NCI-H128 (cell line): ENCODE measurements at regions not wholly inside any gene's neighbourhood (a gene's known extent, or its start where the extent isn't known, plus 50 kb on each side); places are given as distances from the start of the nearest gene placed in this dataset.

Experiments
- DNase-seq: peaks from one replicate; lab custom pipeline; 2025; ENCODE audit not compliant: unreplicated experiment; lab: John Stamatoyannopoulos, UW

DNA sequence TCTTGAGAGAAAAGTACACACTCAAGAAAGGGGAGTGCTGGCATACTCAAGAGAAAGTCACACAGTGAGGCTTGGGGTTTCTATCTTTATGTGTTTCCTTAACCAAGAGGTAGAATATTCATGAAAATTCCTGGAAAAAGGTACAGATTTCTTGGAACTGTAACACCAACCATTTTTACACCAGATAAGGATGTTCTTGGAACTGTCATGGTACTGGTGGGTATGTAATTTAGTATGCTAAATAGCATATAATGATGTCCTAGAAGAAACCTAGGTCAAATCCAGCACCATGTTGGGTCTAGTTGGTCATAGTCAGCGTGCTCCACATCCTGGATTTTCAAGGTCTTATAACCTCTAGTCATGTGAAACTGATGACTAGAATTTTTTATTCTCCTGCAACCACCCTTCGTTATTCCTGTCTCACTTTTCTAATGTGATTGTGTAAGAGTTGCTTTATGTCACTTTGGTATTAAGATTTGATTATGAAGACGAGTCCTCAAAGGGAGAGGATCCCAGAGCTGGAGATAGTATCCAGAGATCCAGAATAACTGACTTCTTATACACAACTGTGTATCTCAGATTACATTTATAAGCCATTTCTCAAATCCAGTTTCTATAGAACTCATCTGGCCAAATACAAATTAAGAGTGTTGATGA, 510.1 kb downstream of the TMTC2 start:
- DNase-seq = no peak

DNA sequence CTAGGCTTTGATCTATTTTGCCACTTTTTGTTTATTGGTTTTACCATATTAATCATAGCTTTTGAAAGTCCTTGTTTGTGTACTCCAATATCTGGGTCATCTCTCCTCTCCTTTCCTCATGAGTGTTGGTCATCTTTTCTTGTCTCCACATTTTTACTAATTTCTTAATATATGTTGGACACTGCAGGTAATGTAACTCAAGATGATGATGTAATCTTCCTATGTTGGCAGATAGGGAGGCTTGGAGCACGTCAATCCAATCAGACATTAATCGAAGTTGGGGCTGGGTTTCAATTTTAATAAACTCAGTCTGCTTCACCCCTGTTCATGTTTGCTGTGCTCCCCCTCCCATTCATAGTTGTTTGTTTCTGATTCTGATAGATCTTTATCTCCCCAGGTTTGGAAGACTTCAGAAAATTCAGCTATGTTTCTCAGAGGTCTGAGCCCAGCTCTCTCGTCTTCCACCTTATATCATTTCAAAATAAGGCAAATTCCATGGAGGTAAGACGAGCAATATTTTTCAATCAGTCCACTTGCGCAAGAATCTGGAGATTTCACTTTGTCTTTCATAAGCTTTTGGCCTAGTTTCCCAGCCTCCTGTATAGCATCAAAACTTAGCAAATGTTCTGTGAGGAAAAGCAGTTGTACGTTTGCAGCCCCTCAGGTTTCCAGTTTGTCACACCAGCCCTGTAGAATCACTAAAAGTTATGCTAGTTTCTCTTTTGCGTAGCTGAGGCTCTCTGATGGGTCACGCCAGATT, 504.1 kb downstream of the TMTC2 start:
- DNase-seq = no peak

DNA sequence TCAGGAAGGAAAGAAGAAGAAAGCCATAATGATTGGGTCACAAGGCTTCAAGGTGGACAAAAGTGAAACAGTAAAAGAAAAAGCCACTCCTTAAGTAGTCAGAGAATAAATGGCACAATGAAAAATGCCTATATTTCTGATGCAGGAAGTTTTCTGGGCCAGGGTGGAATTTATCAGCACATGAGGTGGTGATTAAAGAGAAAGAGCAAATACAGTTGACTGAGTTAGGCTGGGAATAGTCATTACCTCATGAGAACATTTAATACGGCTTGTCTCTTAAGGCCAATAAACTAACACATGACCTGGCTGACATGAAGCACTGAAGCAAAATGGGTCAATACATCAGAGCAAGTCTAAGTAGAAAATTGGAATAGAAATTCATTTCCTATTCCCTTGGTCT, 499.7 kb downstream of the TMTC2 start:
- DNase-seq = no peak

DNA sequence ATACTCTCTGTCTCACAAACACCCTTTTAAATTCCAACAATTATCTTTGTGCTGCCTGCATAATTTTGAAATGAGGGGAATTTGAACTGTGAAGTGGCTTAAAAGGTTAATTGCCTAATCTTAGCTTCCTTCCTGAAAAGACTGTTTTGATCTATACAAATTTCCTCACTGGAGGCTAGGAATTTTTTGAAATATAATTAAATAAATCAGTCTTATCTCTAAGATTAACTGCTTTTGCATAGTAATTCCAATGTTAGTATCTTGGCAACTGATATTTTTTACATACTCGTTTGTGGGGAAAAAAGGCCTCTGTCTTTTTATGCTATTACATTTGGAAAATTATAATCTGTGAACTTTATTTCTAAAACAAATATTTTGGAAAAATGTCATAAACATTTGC, 498.5 kb downstream of the TMTC2 start:
- DNase-seq = no peak
